Activated CD4-positive, alpha-beta T cell treated with anti-CD3 and anti-CD28 coated beads for 4 hours (primary cell): ENCODE measurements at regions not wholly inside any gene's neighbourhood (a gene's known extent, or its start where the extent isn't known, plus 50 kb on each side); places are given as distances from the start of the nearest gene placed in this dataset.
A peak's percentile ranks its signal among the peaks of the same experiment; 100 is the strongest.

Source experiments
- DNase-seq, 2 donors: peaks; one replicate each; pipeline ENCODE4 v3.0.0-alpha.2; 2020

GRCh38 chr2:160683206-160683605 lies 189.6 kb upstream of the RBMS1 start:
- DNase-seq, result no peak

- no peak for DNase-seq
Measured at GRCh38 chr2:160687629-160688028, 194.0 kb upstream of the RBMS1 start.

GRCh38 chr2:160689441-160689840 lies 195.8 kb upstream of the RBMS1 start:
- no peak for DNase-seq

DNA sequence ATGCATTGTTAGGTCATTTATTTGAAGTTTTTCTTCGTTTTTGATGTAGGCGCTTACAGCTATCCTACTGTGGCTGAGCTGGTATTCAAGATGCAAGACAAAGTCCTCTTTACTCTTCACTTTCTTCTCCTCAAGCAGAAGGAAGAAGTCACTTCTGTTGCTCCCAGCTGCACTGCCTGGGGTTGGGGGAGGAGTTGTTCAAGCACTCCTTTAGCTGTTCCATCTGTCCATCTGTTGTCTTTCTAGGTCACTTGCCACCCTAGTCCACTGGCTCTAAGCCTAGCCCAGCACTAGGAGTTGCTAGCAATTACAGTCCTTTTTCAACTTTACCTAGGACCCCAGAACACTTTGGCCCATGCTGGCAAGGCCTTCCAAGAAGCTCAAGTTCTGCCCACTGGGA lies 200.6 kb upstream of the RBMS1 start:
- DNase-seq, result no peak

- no peak for DNase-seq
Measured at GRCh38 chr2:160694631-160695030, 201.0 kb upstream of the RBMS1 start.

GRCh38 chr2:160695402-160696086 lies 201.9 kb upstream of the RBMS1 start:
- no peak for DNase-seq

DNA sequence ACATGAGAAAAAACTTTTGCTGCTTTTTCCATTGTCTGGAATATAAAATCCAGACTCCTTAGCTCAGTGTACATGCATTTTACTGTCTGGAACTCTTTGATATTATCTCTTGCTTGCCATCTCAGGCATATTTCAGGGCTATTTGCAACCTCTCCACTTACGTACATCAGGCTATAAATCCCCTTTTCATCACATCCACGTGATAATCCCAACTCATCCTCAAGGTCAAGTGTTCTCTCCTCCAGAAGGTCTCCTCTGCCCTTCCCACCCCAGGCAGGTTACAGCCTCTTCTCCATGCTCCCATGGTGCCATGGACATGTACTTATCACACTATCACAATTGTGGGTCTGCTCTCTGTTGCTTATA lies 202.5 kb upstream of the RBMS1 start:
- DNase-seq, result no peak

DNA sequence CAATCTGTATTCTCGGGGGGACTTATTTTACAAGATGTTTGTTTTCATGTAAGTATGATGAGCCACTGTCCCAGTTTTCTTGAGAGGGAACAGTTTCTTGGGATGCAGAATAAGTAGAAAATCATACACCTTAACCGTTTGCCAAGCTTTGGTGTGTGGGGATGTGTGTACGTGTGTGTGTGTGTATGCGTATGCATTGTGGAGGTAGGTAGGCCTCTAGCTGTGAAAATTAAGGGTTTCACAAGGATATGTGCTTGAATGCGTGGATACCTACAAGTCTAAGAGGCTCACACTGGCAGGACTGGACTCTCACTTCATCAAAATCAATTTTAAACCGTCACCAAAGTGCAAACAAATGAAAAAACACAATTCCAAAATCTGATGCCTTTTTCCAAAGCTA lies 204.2 kb upstream of the RBMS1 start:
- DNase-seq, result no peak

DNA sequence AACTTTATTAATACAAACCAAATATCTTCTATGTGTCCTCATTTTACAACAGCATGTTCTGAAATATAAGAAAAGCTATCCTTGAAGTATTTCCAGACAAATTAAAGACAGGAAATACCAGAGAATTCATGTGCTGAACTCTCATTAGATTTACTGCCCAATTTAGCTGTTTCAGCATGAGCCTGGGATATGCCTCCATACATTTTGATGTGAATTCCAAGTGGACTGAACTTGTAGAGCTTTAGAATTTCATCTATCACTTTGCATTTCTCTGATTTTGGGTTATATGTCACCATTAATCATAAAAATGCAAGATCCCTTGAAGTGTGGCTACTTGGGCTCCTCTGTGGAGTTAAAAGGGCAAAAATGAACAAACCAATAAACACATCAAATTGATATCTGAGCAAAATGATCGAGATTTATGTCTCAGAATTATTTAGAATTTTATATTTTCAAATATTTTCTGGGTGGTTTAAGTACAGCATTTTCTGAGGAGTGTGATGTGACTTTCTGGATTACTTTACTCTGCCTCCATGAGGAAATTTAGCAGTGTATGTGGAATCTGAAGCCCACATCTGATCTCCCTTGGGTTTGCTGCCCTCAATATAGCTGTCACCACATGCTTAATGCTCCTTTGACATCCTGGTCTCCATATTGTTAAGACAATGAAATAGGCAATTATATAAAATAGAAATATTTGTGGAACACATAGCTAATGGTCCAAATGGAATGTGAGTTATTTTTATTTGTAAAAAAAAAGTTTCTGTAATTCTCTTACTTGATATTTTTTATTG lies 206.6 kb upstream of the RBMS1 start:
- no peak for DNase-seq

- DNase-seq, result no peak
Measured at GRCh38 chr2:160701822-160702221, 208.2 kb upstream of the RBMS1 start.

DNA sequence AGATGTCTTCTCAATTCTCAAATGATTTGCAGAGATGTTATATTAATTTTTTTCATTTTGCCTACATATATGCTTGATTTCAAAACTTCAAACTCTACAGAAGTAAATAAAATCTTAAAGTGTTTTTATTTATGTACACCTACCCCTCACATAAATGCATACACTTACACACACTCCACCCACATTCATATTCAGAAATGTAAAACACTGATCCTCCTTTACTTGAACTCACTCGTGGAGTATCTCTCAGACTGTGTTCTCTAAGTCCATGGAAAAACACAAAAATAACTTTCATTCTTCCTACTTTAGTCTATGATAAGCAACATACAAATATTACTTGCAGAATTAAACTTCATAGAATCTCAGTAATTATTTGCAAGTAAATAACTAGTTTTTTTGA lies 209.1 kb upstream of the RBMS1 start:
- DNase-seq, result no peak

DNA sequence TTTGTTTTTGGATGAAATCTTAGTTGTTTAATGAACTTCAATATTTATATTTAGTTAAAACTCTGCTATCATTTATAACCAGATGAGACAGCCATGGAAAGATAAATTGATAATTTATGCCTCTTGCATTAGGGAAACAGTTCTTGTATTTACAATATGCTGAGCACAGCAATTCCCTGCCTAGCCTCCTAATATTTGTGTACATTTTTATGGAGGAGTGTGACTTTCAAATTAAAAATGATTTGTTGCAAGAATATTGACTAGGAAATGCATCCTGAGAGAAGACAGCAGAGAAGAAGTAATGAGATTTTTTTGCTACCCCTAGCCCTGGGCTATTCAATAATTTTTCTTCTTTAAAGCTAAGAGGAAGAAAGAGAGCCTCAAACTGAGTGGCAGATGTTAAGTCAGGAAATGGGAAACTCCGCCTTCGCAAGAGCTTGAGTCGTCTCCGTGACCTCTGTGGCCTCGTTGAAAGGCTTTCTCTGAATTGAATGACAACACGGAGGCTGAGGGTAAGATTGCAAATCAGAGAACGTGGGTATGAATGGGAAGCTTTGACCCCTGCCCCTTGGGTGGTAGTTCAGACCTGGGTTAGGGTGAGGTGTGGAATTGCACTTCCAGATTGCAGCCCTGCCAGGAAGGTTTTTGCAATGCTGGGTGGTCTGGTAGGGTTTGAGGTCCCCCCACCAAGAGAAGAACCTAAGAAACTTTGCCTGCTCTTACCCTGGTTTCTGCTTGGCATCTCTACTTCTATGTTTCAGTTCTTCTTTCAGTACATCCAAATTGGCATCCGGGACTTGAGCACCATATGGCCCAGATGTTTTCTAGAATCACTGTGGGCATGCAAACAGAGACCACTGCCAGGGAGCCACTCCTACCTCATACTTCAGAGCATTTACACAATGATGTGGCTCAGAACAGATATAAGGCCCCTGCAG lies 210.3 kb upstream of the RBMS1 start:
- DNase-seq, result peak; percentile 21 to 26

DNA sequence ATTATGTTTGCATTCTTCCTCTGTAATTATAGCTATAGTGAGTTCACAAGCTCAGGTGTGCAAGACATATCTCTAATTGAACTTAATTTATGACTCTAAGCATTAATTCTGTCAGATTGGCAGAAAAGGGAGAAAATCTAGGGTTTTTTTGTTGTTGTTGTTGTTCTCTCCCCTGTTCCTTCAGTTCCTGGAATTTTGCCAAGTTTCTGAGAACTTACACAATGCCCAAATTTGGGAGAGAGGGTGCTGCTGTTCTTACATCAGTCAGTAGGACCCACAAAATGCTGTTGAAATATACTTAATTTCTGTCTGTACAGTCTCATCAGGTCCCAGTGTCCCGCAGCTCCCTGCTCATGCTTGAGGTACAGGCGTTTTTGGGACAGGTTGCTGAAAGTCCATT lies 221.8 kb upstream of the RBMS1 start:
- DNase-seq, result no peak

- no peak for DNase-seq
Measured at GRCh38 chr2:160719116-160719515, 225.5 kb upstream of the RBMS1 start.

GRCh38 chr2:160720098-160720497 lies 226.5 kb upstream of the RBMS1 start:
- no peak for DNase-seq

DNA sequence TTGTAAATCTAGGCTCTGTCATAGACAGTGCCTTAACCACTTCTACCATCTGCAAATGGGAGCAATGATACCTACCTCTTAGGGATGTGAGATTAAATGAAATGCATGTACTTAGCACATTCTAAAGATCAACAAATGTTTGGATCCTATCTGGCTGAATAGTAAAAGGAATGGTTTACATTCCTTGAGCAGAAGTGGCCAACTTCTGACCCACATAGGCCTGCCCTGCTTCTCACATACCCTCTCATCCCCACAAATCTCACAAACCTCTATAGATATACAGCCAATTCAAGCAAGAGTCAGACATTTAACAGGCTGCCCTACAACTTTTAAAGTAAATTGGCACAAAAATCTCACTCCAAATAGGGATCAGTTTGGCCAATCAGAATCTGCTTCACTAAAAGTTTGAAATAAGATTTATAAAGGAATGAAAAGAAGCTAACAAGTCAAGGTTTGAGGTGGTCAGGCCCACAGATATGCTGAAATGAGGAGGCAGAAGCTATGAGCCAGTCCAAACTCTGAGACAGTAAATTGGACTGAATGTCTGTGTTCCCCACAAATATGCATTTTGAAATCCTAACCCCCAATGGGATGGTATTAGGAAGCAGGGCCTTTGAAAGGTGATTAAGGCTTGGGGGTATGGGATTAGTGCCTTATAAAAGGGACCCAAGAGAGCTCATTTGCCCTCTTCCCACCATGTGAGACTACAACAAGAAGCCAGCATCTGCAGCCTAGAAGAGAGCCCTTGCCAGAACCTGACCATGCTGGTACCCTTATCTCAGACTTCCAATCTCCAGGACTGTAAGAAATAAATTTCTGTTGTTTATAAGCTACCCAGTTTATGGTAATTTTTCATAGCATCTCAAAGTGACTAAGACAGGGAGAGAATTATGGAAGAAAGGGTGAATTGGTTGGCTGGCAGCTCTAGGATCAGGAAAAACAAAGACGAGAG lies 227.8 kb upstream of the RBMS1 start:
- no peak for DNase-seq

- no peak for DNase-seq
Measured at GRCh38 chr2:160726046-160726445, 232.4 kb upstream of the RBMS1 start.

DNA sequence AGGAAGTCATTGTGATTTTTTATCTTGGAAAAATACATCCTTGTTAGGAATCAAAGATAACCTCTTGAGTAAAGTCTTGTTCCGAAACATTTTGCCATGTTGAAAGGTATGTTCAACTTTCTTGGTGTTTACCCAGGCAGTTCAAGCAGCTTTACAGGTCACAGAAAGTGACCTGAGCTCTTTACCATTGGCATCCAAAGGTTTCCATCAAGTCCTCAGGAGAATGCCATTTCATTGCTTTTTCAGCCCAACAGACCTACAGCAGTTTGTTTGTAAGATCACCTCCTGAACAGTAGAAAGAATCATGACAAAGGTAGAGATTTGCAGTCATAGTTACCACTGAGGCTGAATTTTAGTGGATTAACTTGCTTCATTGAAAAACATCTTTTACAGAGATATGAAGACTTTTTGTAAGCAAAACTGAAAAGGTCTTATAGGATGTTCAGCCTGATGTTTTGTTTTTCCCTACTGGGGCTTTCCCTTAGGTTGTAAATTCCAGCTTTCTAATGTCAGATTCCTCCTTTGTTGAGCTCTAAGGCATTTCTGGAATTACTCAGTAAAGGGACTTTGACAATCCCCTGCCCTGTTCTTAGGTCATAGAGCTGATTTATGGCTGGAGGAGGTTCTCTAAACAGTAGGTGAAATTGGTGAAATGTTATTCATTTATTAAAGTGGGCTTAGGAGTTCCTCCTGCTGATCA lies 236.8 kb upstream of the RBMS1 start:
- DNase-seq, result no peak

DNA sequence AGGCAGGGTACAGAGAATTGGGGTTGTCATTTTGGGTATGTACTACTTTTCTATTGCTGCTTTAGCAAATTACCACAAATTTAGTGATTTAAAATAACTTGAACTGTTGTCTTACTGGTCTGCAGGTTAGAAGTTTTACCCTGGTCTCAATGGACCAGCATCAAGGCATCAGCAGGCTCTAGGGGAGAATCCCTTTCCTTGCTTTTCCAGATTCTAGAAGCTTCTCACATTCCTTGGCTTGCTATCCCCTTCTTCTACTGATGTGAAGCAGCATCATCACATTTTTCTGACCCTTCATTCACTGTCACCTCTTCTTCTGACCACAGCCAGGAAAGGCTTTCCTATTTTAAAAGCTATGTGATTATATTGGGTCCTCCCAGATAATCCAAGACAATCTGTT lies 237.8 kb upstream of the RBMS1 start:
- DNase-seq, result no peak

- DNase-seq, result no peak
Measured at GRCh38 chr2:160731856-160732255, 238.2 kb upstream of the RBMS1 start.

DNA sequence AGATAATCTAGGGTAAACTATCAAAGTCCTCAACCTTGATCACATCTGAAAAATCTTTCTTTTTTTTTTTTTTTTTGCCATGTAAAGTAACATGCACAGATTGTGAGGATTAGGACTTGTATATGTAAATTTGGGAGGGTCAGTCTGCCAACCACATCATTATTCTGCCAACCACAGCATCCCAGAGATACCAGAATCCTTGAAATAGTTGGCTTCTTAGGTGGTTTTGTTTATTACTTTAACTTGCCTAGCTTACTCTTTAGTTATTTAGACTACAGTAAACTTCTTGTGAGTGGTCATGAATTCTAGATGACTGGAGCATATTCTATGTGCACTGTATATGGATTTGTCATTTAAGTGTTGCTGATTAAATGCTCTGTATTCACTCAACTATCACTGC lies 242.1 kb upstream of the RBMS1 start:
- no peak for DNase-seq
